ENCODE measurements at regions not wholly inside any gene's neighbourhood (a gene's known extent, or its start where the extent isn't known, plus 50 kb on each side); places are given as distances from the start of the nearest gene placed in this dataset.
A peak's percentile ranks its signal among the peaks of the same experiment; 100 is the strongest.

DNA sequence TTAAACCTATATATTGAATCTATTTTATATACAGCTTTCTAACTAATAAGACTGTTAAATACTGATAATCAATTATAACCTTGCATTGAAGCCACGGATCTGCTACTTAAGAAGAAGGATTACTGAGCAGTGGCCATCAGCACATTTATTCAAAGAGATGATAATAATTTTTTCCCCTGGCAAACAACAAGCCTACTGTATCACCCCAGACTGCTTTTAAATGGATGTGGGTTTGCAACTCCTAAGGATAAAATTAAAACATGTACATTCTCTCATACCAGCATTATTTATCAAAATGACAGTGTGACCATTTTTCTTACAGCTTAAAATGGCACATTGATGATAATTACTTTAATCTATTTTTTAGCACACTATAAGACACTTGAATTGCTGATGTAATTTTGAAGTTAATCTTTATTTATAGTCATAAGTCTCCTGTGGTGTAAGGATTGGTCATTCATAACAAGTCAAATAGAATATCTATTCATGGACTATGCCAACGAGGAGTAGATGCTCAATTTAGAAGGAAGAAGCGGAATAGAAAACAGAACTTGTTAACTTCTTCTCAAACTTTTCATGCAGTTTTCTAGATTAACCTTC lies 517.7 kb downstream of the METTL4 start:
- no peak for DNase-seq (ENCODE audit: low read depth in 1 of 2, low spot score in 1 of 2)
- TF ChIP-seq JUND (IDR thresholded peaks at IDR 0.05; ENCODE audit: low read depth): no peak
- in situ Hi-C loops (cut with HindIII; ENCODE audit: low pct_unique_long_range_greater_than_20kb, low sequenced_read_pairs): no loop called here

DNA sequence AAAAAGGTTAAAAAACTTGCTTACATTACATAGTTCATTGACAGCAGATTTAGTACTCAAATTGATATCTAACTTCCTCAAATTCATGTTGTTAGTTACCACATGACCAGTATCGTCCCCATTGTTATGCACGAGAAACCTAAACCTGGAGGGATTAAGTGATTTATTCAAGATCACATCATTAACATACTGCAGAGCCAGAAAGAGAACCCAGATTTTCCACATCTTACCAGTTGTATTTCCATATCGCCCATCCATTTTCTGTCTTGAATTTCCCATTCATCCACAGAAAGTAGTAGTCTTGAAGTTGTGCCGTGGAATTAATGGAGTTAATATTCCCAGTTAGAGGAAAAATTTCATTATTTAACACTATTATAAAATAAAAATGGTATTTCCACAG lies 512.0 kb downstream of the METTL4 start:
- in situ Hi-C loops (cut with HindIII; ENCODE audit: low pct_unique_long_range_greater_than_20kb, low sequenced_read_pairs): no loop called here
- no peak for DNase-seq (ENCODE audit: low read depth in 1 of 2, low spot score in 1 of 2)
- TF ChIP-seq JUND (IDR thresholded peaks at IDR 0.05; ENCODE audit: low read depth): no peak

DNA sequence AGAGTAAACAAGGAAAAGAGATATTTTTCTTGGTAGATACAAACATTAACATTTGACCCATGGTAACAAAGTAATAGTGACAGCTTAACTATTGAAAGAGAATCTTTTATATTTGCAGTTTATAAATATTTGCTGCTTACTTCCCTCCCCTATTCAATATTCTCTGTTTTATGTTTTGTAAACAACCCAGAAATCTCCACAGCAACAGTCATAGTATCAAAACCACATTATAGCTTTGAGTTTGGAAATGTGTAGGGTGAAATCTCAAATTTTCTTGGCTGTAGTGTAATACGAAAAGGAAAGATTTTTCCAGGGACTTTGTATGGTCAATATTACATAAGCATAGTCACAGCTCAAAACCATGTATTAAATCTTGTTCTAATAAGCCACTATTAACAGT lies 511.2 kb downstream of the METTL4 start:
- no peak for DNase-seq (ENCODE audit: low read depth in 1 of 2, low spot score in 1 of 2)
- in situ Hi-C loops (cut with HindIII; ENCODE audit: low pct_unique_long_range_greater_than_20kb, low sequenced_read_pairs): no loop called here
- no peak for TF ChIP-seq JUND (IDR thresholded peaks at IDR 0.05; ENCODE audit: low read depth)

DNA sequence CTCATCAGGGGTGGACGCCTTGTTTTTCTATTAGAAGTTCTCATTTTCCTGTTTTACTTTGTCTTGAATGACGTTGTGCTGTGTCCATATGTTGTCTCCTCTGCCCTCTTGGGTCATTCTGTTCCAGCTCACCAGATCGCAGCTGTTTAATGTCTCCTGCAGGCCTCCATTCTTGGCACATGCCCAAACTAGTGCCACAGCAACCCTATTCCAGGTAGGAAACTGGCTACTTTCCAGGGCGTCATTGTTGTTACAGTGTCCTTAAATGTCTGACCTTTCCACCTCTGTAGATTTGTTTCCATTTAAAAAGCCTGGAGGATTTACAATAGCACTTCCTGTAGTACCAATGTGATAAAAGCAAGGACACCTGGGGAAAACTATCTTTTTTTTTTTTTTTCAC lies 500.7 kb downstream of the METTL4 start:
- in situ Hi-C loops (cut with HindIII; ENCODE audit: low pct_unique_long_range_greater_than_20kb, low sequenced_read_pairs): no loop called here
- no peak for TF ChIP-seq JUND (IDR thresholded peaks at IDR 0.05; ENCODE audit: low read depth)
- DNase-seq (ENCODE audit: low read depth in 1 of 2, low spot score in 1 of 2): peak in 1 of 2 experiments; percentile 9

DNA sequence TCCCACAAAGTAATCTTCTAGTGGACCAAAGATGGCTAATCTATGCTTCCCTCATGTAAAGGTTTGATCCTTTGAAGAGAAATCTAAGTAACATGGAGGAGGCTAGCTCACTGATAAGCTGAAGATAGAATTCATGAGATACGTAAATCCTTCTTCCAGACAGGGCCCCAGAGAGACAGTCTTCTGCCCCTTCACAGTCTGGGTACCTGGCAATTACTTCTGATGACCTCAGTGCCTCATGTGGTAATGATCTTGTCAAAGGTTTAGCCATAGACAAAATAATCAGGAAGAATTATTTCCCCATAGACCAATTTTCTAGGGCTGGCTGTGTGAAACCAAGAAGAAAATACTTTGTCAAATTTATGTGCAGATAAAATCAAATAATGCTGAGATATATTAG lies 495.8 kb downstream of the METTL4 start:
- in situ Hi-C loops (cut with HindIII; ENCODE audit: low pct_unique_long_range_greater_than_20kb, low sequenced_read_pairs): no loop called here
- no peak for TF ChIP-seq JUND (IDR thresholded peaks at IDR 0.05; ENCODE audit: low read depth)
- DNase-seq (ENCODE audit: low read depth in 1 of 2, low spot score in 1 of 2): no peak

DNA sequence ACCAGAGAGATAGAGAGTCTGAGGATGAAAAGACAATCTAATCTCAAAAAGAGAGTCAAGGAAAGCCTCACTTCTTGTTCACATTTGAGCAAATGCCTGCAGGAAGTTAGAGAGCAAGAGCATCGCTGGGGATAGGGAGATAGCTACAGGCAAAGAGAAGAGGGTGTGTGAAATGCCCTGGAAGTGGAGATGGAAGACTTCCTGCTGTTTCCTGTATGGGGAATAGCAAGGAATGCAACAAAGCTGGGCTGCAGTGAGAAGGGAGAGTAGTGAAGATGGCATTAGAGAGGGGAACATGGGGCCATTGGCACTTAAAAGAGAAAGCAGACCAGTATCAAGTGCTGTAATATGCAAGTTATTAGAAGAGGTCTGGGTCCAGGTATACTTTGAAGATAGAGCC lies 488.6 kb downstream of the METTL4 start:
- DNase-seq (ENCODE audit: low read depth in 1 of 2, low spot score in 1 of 2): no peak
- TF ChIP-seq JUND (IDR thresholded peaks at IDR 0.05; ENCODE audit: low read depth): no peak
- in situ Hi-C loops (cut with HindIII; ENCODE audit: low pct_unique_long_range_greater_than_20kb, low sequenced_read_pairs): no loop called here

DNA sequence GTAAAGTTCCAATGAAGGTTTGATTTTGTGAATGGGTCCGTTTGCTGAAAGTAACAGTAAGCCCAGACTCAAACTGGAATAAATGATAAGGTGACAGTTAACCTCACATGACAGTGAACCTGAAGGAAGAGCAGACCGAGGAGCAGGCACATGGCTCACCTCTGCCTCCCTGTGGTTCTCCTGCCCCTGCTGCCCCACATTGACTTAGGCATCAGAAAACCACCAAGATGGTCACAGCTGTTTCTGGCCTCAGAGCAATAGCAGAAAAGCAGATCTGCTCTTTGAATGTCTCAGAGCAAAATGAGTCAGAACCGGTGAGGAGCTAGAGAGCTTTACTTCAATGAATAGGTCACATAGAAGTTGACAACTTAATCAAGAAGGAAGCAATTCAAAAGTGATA lies 487.6 kb downstream of the METTL4 start:
- TF ChIP-seq JUND (IDR thresholded peaks at IDR 0.05; ENCODE audit: low read depth): no peak
- in situ Hi-C loops (cut with HindIII; ENCODE audit: low pct_unique_long_range_greater_than_20kb, low sequenced_read_pairs): no loop called here
- peak in 1 of 2 experiments; percentile 32 for DNase-seq (ENCODE audit: low read depth in 1 of 2, low spot score in 1 of 2)

DNA sequence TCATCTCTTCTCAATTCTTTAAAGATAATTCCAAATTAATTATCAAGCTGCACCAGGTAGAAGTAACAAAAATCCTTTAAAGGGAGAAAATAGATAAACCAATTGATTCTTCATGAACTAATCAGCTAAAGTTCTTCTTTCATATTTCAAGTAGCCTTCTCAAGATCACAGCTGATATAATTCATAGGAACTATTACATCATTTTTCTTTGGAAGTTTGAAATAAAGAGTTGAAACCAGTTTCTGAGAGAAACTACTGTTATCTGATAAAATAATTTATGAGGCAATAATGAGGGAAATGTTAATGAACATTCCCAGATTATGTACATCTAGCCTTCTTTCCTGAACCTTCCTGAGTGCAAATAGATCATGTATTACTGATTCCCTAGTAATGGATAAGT lies 484.9 kb downstream of the METTL4 start:
- DNase-seq (ENCODE audit: low read depth in 1 of 2, low spot score in 1 of 2): no peak
- TF ChIP-seq JUND (IDR thresholded peaks at IDR 0.05; ENCODE audit: low read depth): no peak
- in situ Hi-C loops (cut with HindIII; ENCODE audit: low pct_unique_long_range_greater_than_20kb, low sequenced_read_pairs): no loop called here

DNA sequence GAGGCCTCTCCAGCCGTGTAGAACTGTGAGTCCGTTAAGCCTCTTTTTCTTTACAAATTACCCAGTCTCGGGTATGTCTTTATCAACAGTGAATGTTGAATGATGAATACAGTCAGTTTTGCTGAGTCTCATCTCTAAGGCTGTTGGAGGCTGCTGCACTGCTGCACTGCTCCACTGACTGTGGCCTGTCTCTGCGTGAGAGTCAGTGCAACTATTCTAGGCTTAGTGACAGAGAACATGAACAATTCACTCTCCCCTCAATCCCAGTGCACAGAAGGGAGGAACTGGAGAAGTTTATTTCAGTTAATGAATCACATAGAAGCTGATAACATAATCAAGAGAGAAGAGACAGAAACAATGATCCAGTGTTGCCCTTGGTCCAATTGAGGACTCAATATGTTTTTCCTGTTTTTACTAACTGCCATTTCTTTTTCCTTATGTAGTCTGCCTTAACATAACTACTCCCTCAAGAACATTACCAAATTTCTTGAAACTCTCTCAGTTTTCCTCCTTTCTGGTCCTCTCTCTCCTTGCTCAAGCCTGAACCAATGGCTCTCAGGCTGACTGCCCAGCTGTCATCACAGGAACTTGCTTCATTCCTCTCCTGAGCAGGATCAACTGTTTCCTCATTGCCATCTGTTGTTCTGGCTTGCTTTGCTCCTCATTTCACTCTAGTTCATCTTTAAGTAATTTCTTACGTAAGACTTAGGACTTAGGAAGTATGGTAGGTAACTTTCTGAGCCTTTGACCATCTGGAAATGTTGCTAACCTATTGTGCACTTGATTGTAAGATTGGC lies 483.2 kb downstream of the METTL4 start:
- no peak for DNase-seq (ENCODE audit: low read depth in 1 of 2, low spot score in 1 of 2)
- in situ Hi-C loops (cut with HindIII; ENCODE audit: low pct_unique_long_range_greater_than_20kb, low sequenced_read_pairs): no loop called here
- TF ChIP-seq JUND (IDR thresholded peaks at IDR 0.05; ENCODE audit: low read depth): no peak

DNA sequence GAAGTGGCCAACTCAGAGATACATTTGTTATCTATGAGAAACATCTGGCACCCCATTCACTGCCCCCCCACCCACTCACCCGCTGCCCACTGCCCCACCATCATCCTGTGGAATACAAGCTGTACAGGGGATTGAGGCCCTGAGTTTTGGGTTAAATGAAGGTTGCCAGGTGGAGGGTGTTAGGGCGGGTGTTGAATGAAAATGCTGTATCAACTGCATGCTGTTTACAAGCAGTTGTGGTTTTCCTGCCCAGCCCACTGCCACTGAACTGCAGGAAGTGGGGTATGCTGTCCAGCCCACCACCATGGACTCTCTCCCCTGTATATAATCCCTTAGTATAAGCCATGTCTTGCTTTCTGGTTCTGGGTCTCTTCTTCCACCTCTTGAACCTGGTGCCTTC lies 481.9 kb downstream of the METTL4 start:
- DNase-seq (ENCODE audit: low read depth in 1 of 2, low spot score in 1 of 2): no peak
- no peak for TF ChIP-seq JUND (IDR thresholded peaks at IDR 0.05; ENCODE audit: low read depth)
- in situ Hi-C loops (cut with HindIII; ENCODE audit: low pct_unique_long_range_greater_than_20kb, low sequenced_read_pairs): no loop called here

DNA sequence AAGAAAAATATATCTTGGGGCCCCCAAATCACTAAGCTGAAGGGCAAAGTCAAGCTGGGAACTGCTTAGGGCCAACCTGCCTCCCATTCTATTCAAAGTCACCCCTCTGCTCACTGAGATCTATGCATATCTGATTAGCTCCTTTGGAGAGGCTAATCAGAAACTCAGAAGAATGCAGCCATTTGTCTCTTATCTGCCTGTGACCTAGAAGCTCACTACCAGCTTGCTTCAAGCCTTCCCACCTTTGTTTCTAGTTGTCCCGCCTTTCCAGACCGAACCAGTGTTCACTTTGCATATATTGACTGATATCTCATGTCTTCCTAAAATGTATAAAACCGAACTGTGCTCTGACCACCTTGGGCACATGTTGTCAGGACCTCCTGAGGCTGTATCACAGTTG lies 479.4 kb downstream of the METTL4 start:
- no peak for TF ChIP-seq JUND (IDR thresholded peaks at IDR 0.05; ENCODE audit: low read depth)
- no peak for DNase-seq (ENCODE audit: low read depth in 1 of 2, low spot score in 1 of 2)
- in situ Hi-C loops (cut with HindIII; ENCODE audit: low pct_unique_long_range_greater_than_20kb, low sequenced_read_pairs): no loop called here

DNA sequence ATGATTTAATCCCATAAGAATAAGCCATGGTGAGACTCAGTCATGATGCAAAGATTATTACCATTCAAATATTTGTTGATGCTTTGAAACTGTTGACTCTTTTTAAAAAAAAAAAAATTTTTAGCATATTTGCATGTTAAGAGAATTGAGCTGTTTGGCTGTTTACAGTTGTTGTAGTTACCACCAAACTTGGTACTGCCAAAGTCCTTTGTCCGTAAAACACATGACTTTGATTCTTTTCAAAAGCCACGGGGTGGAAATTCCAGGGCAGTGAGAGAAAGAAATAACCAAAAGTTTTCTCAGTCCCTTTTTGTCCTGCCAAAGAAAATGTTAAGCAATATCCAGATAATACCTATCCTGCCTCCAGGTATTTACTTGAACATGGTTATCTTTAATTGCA lies 474.8 kb downstream of the METTL4 start:
- in situ Hi-C loops (cut with HindIII; ENCODE audit: low pct_unique_long_range_greater_than_20kb, low sequenced_read_pairs): no loop called here
- no peak for TF ChIP-seq JUND (IDR thresholded peaks at IDR 0.05; ENCODE audit: low read depth)
- DNase-seq (ENCODE audit: low read depth in 1 of 2, low spot score in 1 of 2): peak in 1 of 2 experiments; percentile 13

DNA sequence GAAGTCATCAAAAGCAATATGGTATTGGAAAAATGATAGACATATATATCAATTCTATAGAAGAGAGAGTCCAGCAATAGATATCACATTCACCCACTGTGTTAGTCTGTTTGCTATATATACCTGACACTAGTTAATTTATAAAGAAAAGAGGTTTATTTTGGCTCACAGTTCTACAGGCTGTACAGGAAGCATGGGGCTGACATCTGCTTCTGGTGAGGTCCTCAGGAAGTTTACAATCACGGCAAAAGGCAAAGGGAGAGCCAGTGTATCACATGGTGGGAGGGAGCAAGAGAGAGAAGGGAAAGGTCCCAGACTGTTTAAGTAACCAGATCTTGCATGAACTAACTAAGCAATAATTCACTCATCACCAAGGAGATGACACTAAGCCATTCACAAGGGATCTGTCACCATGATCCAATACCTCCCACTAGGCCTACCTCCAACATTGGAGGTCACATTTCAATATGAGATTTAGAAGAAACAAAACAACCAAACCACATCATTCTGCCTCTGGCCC lies 470.6 kb downstream of the METTL4 start:
- DNase-seq (ENCODE audit: low read depth in 1 of 2, low spot score in 1 of 2): no peak
- TF ChIP-seq JUND (IDR thresholded peaks at IDR 0.05; ENCODE audit: low read depth): no peak
- in situ Hi-C loops (cut with HindIII; ENCODE audit: low pct_unique_long_range_greater_than_20kb, low sequenced_read_pairs): no loop called here
